Neuron (in vitro differentiated cells): ENCODE measurements at regions not wholly inside any gene's neighbourhood (a gene's known extent, or its start where the extent isn't known, plus 50 kb on each side); places are given as distances from the start of the nearest gene placed in this dataset.

ENCODE experiments used
- H2AFZ ChIP-seq: one replicate; pipeline ENCODE4 v1.6.1; 2013; ENCODE audit warnings: low read depth, mild to moderate bottlenecking, inconsistent platforms, low read length, moderate library complexity
- H3K27me3 ChIP-seq: one replicate; pipeline ENCODE4 v1.6.1; 2013; ENCODE audit warnings: low read length; ENCODE audit not compliant: insufficient read depth
- H3K36me3 ChIP-seq: one replicate; pipeline ENCODE4 v1.6.1; 2013; ENCODE audit warnings: low read length; ENCODE audit not compliant: insufficient read depth
- H3K4me1 ChIP-seq: one replicate; pipeline ENCODE4 v1.6.1; 2013; ENCODE audit warnings: low read length; ENCODE audit not compliant: insufficient read depth
- H3K4me3 ChIP-seq: 2 replicates; pipeline ENCODE4 v1.5.1; 2013; ENCODE audit warnings: mild to moderate bottlenecking, low read length, moderate library complexity
- H3K9me3 ChIP-seq: one replicate; pipeline ENCODE4 v1.6.1; 2013; ENCODE audit warnings: low read length

- H3K9me3 ChIP-seq, result no peaks in the 10 kb centered on the region
- no peaks in the 10 kb centered on the region for H3K27me3 ChIP-seq
- H3K4me1 ChIP-seq, result no peaks in the 10 kb centered on the region
- no peak overlapping the region for H3K4me3 ChIP-seq
- H3K36me3 ChIP-seq, result no peaks in the 10 kb centered on the region
- H2AFZ ChIP-seq, result no peak overlapping the region
Measured at GRCh38 chr3:176415661-176416295, 781.5 kb downstream of the TBL1XR1 start.

GRCh38 chr3:176412771-176413170 is 784.5 kb downstream of the TBL1XR1 start:
- Histone ChIP-seq H2AFZ (no peak overlapping the region), H3K4me3 (no peak overlapping the region), H3K4me1 (no peaks in the 10 kb centered on the region), H3K27me3 (no peaks in the 10 kb centered on the region), H3K36me3 (no peaks in the 10 kb centered on the region), H3K9me3 (no peaks in the 10 kb centered on the region)

GRCh38 chr3:176403531-176403930 is 793.8 kb downstream of the TBL1XR1 start:
- Histone ChIP-seq H3K36me3 (no peaks in the 10 kb centered on the region), H3K4me3 (no peak overlapping the region), H3K4me1 (no peaks in the 10 kb centered on the region), H2AFZ (no peak overlapping the region), H3K27me3 (no peaks in the 10 kb centered on the region), H3K9me3 (no peaks in the 10 kb centered on the region)

- Histone ChIP-seq H3K27me3 (no peaks in the 10 kb centered on the region), H3K4me1 (no peaks in the 10 kb centered on the region)
Measured at GRCh38 chr3:176401211-176401610, 796.1 kb downstream of the TBL1XR1 start.

GRCh38 chr3:176399193-176399592 is 798.1 kb downstream of the TBL1XR1 start:
- Histone ChIP-seq H3K4me1 (no peaks in the 10 kb centered on the region), H3K4me3 (no peak overlapping the region), H3K36me3 (no peaks in the 10 kb centered on the region)

More at GRCh38 chr3:176401211-176401610, 796.1 kb downstream of the TBL1XR1 start:
- Histone ChIP-seq H3K9me3 (no peaks in the 10 kb centered on the region), H3K4me3 (no peak overlapping the region), H3K36me3 (no peaks in the 10 kb centered on the region), H2AFZ (no peak overlapping the region)

GRCh38 chr3:176395240-176395639 is 802.0 kb downstream of the TBL1XR1 start:
- Histone ChIP-seq H3K27me3 (no peaks in the 10 kb centered on the region), H3K36me3 (no peaks in the 10 kb centered on the region), H3K9me3 (no peaks in the 10 kb centered on the region), H3K4me3 (no peak overlapping the region), H3K4me1 (no peaks in the 10 kb centered on the region), H2AFZ (no peak overlapping the region)

More at GRCh38 chr3:176399193-176399592, 798.1 kb downstream of the TBL1XR1 start:
- no peak overlapping the region for H2AFZ ChIP-seq
- no peaks in the 10 kb centered on the region for H3K27me3 ChIP-seq
- H3K9me3 ChIP-seq, result no peaks in the 10 kb centered on the region

- no peak overlapping the region for H3K4me3 ChIP-seq
- H3K4me1 ChIP-seq, result peaks cover 15% of the 10 kb centered on the region
- peak overlapping the region; percentile 88 for H2AFZ ChIP-seq
- H3K27me3 ChIP-seq, result no peaks in the 10 kb centered on the region
- no peaks in the 10 kb centered on the region for H3K9me3 ChIP-seq
- H3K36me3 ChIP-seq, result no peaks in the 10 kb centered on the region
Measured at GRCh38 chr3:176378789-176379188, 818.5 kb downstream of the TBL1XR1 start.

- no peaks in the 10 kb centered on the region for H3K36me3 ChIP-seq
- no peak overlapping the region for H2AFZ ChIP-seq
- no peaks in the 10 kb centered on the region for H3K9me3 ChIP-seq
- H3K27me3 ChIP-seq, result no peaks in the 10 kb centered on the region
- H3K4me1 ChIP-seq, result peaks cover 15% of the 10 kb centered on the region
- no peak overlapping the region for H3K4me3 ChIP-seq
Measured at GRCh38 chr3:176376531-176376930, 820.8 kb downstream of the TBL1XR1 start.

GRCh38 chr3:176375519-176375918 is 821.8 kb downstream of the TBL1XR1 start:
- no peak overlapping the region for H3K4me3 ChIP-seq
- no peaks in the 10 kb centered on the region for H3K27me3 ChIP-seq
- no peaks in the 10 kb centered on the region for H3K9me3 ChIP-seq
- no peaks in the 10 kb centered on the region for H3K36me3 ChIP-seq
- H3K4me1 ChIP-seq, result peaks cover 15% of the 10 kb centered on the region
- no peak overlapping the region for H2AFZ ChIP-seq

- no peaks in the 10 kb centered on the region for H3K27me3 ChIP-seq
- no peaks in the 10 kb centered on the region for H3K9me3 ChIP-seq
- H3K4me3 ChIP-seq, result no peak overlapping the region
- H2AFZ ChIP-seq, result no peak overlapping the region
- H3K4me1 ChIP-seq, result no peaks in the 10 kb centered on the region
- no peaks in the 10 kb centered on the region for H3K36me3 ChIP-seq
Measured at GRCh38 chr3:176362191-176362731, 835.0 kb downstream of the TBL1XR1 start.

GRCh38 chr3:176359211-176359610 is 838.1 kb downstream of the TBL1XR1 start:
- H3K36me3 ChIP-seq, result no peaks in the 10 kb centered on the region
- no peaks in the 10 kb centered on the region for H3K27me3 ChIP-seq
- H2AFZ ChIP-seq, result no peak overlapping the region
- no peaks in the 10 kb centered on the region for H3K4me1 ChIP-seq
- no peak overlapping the region for H3K4me3 ChIP-seq
- H3K9me3 ChIP-seq, result no peaks in the 10 kb centered on the region

GRCh38 chr3:176357891-176358290 is 839.4 kb downstream of the TBL1XR1 start:
- no peaks in the 10 kb centered on the region for H3K9me3 ChIP-seq
- no peak overlapping the region for H3K4me3 ChIP-seq
- H3K4me1 ChIP-seq, result no peaks in the 10 kb centered on the region
- H2AFZ ChIP-seq, result no peak overlapping the region
- H3K36me3 ChIP-seq, result no peaks in the 10 kb centered on the region
- no peaks in the 10 kb centered on the region for H3K27me3 ChIP-seq

GRCh38 chr3:176354843-176355242 is 842.4 kb downstream of the TBL1XR1 start:
- Histone ChIP-seq H3K4me3 (no peak overlapping the region), H3K27me3 (no peaks in the 10 kb centered on the region), H3K9me3 (no peaks in the 10 kb centered on the region), H3K4me1 (no peaks in the 10 kb centered on the region), H2AFZ (no peak overlapping the region), H3K36me3 (no peaks in the 10 kb centered on the region)
